ENCODE measurements at regions not wholly inside any gene's neighbourhood (a gene's known extent, or its start where the extent isn't known, plus 50 kb on each side); places are given as distances from the start of the nearest gene placed in this dataset.

DNA sequence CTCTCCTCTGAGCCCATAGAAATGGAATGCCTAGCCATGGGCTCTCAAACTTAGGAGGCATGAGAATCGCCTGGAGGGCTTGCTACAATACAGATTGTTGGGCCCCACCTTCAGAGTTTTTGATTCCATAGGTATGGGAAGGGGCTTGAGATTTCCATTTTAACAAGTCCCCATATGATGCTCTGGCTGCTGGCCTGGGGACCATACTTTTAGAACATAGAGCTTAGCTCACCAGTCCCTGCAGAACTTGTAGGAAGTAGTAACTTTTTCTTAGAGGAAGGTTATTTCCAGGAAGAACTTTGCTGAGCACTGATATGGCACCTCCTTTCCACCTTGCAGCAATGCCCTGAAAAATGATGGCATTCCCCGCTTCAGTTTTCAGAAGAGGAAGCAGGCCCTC is 177.0 kb upstream of the ZMIZ1 start:
- peaks cover 0 to 15% of the 10 kb centered on the region in 2 experiments; a peak in 2 of 4 replicates for H3K4me1 ChIP-seq (ENCODE audit: control insufficient read depth in 1 of 2, insufficient read depth in 2 of 2, low read depth in 1 of 2, low read length in 1 of 2)
- no peaks in the 10 kb centered on the region; the same call in 1 of the 2 replicates for H3K9me3 ChIP-seq
- H2AFZ ChIP-seq (ENCODE audit: low read depth): no peak overlapping the region
- no peaks in the 10 kb centered on the region; the same call in 1 of the 2 replicates for H3K27me3 ChIP-seq (ENCODE audit: insufficient read depth)
- H3K4me2 ChIP-seq: no peak overlapping the region
- DNase-seq: no peak
- no peaks in the 10 kb centered on the region for H3K9me2 ChIP-seq
- WGBS (ENCODE audit: low lambda C conversion rate): 66% methylated on average over 2 of the region's 2 CpGs
- TF ChIP-seq RCOR1 (IDR thresholded peaks at IDR 0.05; ENCODE audit: low read length): no peak
- TF ChIP-seq FOXJ3 (CRISPR knock-in tag; IDR thresholded peaks at IDR 0.05): no peak
- no peak for TF ChIP-seq GABPA (IDR thresholded peaks at IDR 0.05; ENCODE audit: low read depth)
- no peak for TF ChIP-seq EZH2phosphoT487 (IDR thresholded peaks at IDR 0.05; ENCODE audit: borderline replicate concordance, low read depth)
- no peak for TF ChIP-seq TAF1 (IDR thresholded peaks at IDR 0.05; ENCODE audit: borderline replicate concordance, low read depth, low read length)
- TF ChIP-seq NRF1 (IDR thresholded peaks at IDR 0.05; ENCODE audit: low read depth, low read length): no peak
- TF ChIP-seq, protein P1, sequence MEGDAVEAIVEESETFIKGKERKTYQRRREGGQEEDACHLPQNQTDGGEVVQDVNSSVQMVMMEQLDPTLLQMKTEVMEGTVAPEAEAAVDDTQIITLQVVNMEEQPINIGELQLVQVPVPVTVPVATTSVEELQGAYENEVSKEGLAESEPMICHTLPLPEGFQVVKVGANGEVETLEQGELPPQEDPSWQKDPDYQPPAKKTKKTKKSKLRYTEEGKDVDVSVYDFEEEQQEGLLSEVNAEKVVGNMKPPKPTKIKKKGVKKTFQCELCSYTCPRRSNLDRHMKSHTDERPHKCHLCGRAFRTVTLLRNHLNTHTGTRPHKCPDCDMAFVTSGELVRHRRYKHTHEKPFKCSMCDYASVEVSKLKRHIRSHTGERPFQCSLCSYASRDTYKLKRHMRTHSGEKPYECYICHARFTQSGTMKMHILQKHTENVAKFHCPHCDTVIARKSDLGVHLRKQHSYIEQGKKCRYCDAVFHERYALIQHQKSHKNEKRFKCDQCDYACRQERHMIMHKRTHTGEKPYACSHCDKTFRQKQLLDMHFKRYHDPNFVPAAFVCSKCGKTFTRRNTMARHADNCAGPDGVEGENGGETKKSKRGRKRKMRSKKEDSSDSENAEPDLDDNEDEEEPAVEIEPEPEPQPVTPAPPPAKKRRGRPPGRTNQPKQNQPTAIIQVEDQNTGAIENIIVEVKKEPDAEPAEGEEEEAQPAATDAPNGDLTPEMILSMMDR (IDR thresholded peaks at IDR 0.05): no peak
- TF ChIP-seq, protein P2, sequence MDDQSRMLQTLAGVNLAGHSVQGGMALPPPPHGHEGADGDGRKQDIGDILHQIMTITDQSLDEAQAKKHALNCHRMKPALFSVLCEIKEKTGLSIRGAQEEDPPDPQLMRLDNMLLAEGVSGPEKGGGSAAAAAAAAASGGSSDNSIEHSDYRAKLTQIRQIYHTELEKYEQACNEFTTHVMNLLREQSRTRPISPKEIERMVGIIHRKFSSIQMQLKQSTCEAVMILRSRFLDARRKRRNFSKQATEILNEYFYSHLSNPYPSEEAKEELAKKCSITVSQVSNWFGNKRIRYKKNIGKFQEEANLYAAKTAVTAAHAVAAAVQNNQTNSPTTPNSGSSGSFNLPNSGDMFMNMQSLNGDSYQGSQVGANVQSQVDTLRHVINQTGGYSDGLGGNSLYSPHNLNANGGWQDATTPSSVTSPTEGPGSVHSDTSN (IDR thresholded peaks at IDR 0.05): no peak
- no peak for TF ChIP-seq RXRA (IDR thresholded peaks at IDR 0.05; ENCODE audit: borderline replicate concordance, low read depth)
- TF ChIP-seq FOXM1 (IDR thresholded peaks at IDR 0.05; ENCODE audit: low read depth): no peak
- TF ChIP-seq MXI1 (IDR thresholded peaks at IDR 0.05; ENCODE audit: low read depth, low read length): no peak
- TF ChIP-seq, protein P3, sequence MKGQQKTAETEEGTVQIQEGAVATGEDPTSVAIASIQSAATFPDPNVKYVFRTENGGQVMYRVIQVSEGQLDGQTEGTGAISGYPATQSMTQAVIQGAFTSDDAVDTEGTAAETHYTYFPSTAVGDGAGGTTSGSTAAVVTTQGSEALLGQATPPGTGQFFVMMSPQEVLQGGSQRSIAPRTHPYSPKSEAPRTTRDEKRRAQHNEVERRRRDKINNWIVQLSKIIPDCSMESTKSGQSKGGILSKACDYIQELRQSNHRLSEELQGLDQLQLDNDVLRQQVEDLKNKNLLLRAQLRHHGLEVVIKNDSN (IDR thresholded peaks at IDR 0.05; ENCODE audit: borderline replicate concordance, low read depth): no peak
- ChIA-PET CTCF (interaction anchor here (0.7 to 1.2 kb wide), 2 partner anchors 13 to 18 kb away, joined by 3 to 4 read pairs; no protein-coding TSS in a partner anchor), POLR2A (no interaction called here)
- H3K4me3 ChIP-seq (ENCODE audit: low read depth in 2 of 2, low read length in 1 of 2): no peak overlapping the region
- H3K79me2 ChIP-seq (ENCODE audit: insufficient read depth): no peaks in the 10 kb centered on the region
- H3K27ac ChIP-seq (ENCODE audit: low read depth in 2 of 2, low read length in 1 of 2): no peak overlapping the region
- H4K20me1 ChIP-seq (ENCODE audit: insufficient read depth): no peaks in the 10 kb centered on the region
- H3F3A ChIP-seq (replicated peaks; ENCODE audit: insufficient read depth): no peaks in the 10 kb centered on the region
- no peaks in the 10 kb centered on the region for H3K36me3 ChIP-seq (replicated peaks in 1 of 2; ENCODE audit: control insufficient read depth in 1 of 2, insufficient read depth in 2 of 2, low read length in 1 of 2)
- H3K9ac ChIP-seq: no peak overlapping the region

DNA sequence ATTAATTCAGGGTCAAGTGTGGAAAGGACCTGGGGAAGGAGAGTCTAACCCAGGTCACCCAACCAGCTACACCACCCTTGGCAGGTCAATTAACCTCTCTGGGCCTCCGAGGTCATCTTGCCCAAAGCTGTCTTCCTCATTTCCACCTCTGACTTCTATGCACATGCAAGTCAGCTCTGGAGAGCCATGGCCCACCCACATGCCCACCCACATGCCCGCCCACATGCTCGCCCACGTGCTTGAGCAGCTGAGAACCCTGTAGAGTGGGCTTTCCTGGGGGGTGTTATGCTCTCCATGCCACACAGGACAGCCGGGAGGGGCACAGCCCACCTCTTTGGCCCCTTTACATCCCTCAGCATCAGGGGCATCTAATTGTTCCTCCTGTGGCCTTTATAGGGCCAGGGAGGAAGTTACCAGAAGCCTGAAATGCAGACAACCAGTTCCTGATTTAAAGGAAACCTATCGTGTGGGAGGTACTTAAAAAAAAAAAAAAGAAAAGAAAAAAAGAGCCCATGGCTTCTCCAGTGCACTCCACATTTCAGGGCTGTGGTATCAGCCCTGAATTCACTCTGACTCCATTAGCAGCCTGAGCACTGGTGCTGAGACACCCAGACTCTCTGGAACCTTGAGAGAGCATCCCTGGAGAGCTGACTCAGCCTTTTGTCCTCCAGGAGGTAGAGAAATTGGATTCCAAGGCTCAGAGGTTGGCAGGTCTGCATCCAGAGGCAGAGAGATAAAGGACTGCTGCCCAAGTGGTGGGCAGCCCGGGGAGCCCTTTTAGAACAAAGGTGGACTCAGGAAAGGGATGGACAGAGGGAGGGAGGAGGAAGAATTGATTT is 176.2 kb upstream of the ZMIZ1 start:
- 80% methylated on average over 7 of the region's 7 CpGs for WGBS (ENCODE audit: low lambda C conversion rate)
- CTCF ChIA-PET: interaction anchor here (0.7 to 1.2 kb wide), 2 partner anchors 14 to 17 kb away, joined by 3 to 4 read pairs; no protein-coding TSS in a partner anchor
- no peaks in the 10 kb centered on the region for H3K36me3 ChIP-seq (replicated peaks in 1 of 2; ENCODE audit: control insufficient read depth in 1 of 2, insufficient read depth in 2 of 2, low read length in 1 of 2)
- no peaks in the 10 kb centered on the region for H3K9me3 ChIP-seq
- H4K20me1 ChIP-seq (ENCODE audit: insufficient read depth): no peaks in the 10 kb centered on the region
- no peaks in the 10 kb centered on the region for H3F3A ChIP-seq (replicated peaks; ENCODE audit: insufficient read depth)
- H3K27me3 ChIP-seq (ENCODE audit: insufficient read depth): no peaks in the 10 kb centered on the region; the same call in 1 of the 2 replicates
- H2AFZ ChIP-seq (ENCODE audit: low read depth): no peak overlapping the region
- H3K4me1 ChIP-seq (ENCODE audit: control insufficient read depth in 1 of 2, insufficient read depth in 2 of 2, low read depth in 1 of 2, low read length in 1 of 2): peaks cover 0 to 15% of the 10 kb centered on the region in 2 experiments; a peak in 2 of 4 replicates
- no peak overlapping the region for H3K9ac ChIP-seq
- no peaks in the 10 kb centered on the region for H3K9me2 ChIP-seq
- no peaks in the 10 kb centered on the region for H3K79me2 ChIP-seq (ENCODE audit: insufficient read depth)
- no peak overlapping the region for H3K4me3 ChIP-seq (ENCODE audit: low read depth in 2 of 2, low read length in 1 of 2)
- no peak for DNase-seq
- no peak overlapping the region for H3K4me2 ChIP-seq
- H3K27ac ChIP-seq (ENCODE audit: low read depth in 2 of 2, low read length in 1 of 2): no peak overlapping the region
- POLR2A ChIA-PET: no interaction called here
- TF ChIP-seq MEF2A (IDR thresholded peaks at IDR 0.05; ENCODE audit: borderline replicate concordance, low read depth): no peak
- no peak for TF ChIP-seq RAD21 (IDR thresholded peaks at IDR 0.05; ENCODE audit: low read length)
- no peak for TF ChIP-seq FOXM1 (IDR thresholded peaks at IDR 0.05; ENCODE audit: low read depth)
- no peak for TF ChIP-seq EZH2phosphoT487 (IDR thresholded peaks at IDR 0.05; ENCODE audit: borderline replicate concordance, low read depth)
- TF ChIP-seq, protein P4, sequence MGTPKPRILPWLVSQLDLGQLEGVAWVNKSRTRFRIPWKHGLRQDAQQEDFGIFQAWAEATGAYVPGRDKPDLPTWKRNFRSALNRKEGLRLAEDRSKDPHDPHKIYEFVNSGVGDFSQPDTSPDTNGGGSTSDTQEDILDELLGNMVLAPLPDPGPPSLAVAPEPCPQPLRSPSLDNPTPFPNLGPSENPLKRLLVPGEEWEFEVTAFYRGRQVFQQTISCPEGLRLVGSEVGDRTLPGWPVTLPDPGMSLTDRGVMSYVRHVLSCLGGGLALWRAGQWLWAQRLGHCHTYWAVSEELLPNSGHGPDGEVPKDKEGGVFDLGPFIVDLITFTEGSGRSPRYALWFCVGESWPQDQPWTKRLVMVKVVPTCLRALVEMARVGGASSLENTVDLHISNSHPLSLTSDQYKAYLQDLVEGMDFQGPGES (IDR thresholded peaks at IDR 0.05; ENCODE audit: low read depth, low read length): no peak
- TF ChIP-seq RFX5 (IDR thresholded peaks at IDR 0.05; ENCODE audit: low read length): no peak
- TF ChIP-seq SIN3A (IDR thresholded peaks at IDR 0.05; ENCODE audit: borderline replicate concordance, low read depth, low read length): no peak
- TF ChIP-seq YY1 (IDR thresholded peaks at IDR 0.05; ENCODE audit: low read depth): no peak
- TF ChIP-seq TAF1 (IDR thresholded peaks at IDR 0.05; ENCODE audit: borderline replicate concordance, low read depth, low read length): no peak
- TF ChIP-seq RCOR1 (IDR thresholded peaks at IDR 0.05; ENCODE audit: low read length): no peak
- TF ChIP-seq, protein P5, sequence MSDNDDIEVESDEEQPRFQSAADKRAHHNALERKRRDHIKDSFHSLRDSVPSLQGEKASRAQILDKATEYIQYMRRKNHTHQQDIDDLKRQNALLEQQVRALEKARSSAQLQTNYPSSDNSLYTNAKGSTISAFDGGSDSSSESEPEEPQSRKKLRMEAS (IDR thresholded peaks at IDR 0.05; ENCODE audit: low read depth): no peak
- no peak for TF ChIP-seq SMC3 (IDR thresholded peaks at IDR 0.05; ENCODE audit: low read depth, low read length)
- TF ChIP-seq TCF12 (IDR thresholded peaks at IDR 0.05): no peak
- no peak for TF ChIP-seq EP300 (IDR thresholded peaks at IDR 0.05; ENCODE audit: borderline replicate concordance in 1 of 2, low read depth in 1 of 2, low read length in 1 of 2)
